ENCODE measurements at regions not wholly inside any gene's neighbourhood (a gene's known extent, or its start where the extent isn't known, plus 50 kb on each side); places are given as distances from the start of the nearest gene placed in this dataset.

DNA sequence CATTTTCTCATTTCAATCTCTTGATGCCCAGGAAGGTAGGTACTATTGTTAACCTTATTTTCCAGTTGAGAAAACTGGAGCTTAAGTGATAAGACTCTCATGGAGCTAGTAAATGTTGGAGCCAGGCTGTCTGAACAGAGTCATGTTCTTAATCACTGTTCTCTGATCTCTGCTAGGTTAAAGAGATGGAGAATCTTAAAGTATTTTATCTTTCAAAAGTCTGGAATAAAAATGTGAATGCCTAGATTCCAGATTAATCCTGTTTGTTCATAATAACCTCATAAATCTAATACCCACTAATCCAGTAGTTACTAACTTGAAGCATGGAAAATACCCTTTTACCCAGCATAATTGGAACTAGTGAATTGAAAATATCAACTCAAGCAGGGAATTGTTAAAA lies 341.0 kb upstream of the RGS6 start:
- TF ChIP-seq POLR2A (IDR thresholded peaks at IDR 0.05; ENCODE audit: low read length), result no peak
- TF ChIP-seq GATA1 (IDR thresholded peaks at IDR 0.05; ENCODE audit: low read depth, low read length), result no peak

All from erythroblast (primary cell).